ENCODE measurements at regions not wholly inside any gene's neighbourhood (a gene's known extent, or its start where the extent isn't known, plus 50 kb on each side); places are given as distances from the start of the nearest gene placed in this dataset.

GRCh38 chr5:35417040-35417439, 186.8 kb upstream of the PRLR start:
- Mint-ChIP-seq H3K36me3 (no peaks in the 10 kb centered on the region), H3K4me1 (no peaks in the 10 kb centered on the region), H3K27ac (no peak overlapping the region), H3K27me3 (peaks cover 4% of the 10 kb centered on the region), H3K4me3 (no peak overlapping the region), H3K9me3 (peaks cover 0 to 7% (median 0%) of the 10 kb centered on the region in 7 donors)
- Histone ChIP-seq H3K4me1 (ENCODE audit: control insufficient read depth, insufficient read depth, low read length, poor library complexity, severe bottlenecking) (no peaks in the 10 kb centered on the region), H3K27ac (ENCODE audit: insufficient read depth, low read length, poor library complexity, severe bottlenecking) (no peak overlapping the region), H3K27me3 (ENCODE audit: control insufficient read depth, insufficient read depth, low read length) (no peaks in the 10 kb centered on the region), H3K9me3 (ENCODE audit: control insufficient read depth in 2 of 2, low read length in 2 of 2) (no peaks in the 10 kb centered on the region), H3K36me3 (ENCODE audit: control insufficient read depth, insufficient read depth, low read length) (no peaks in the 10 kb centered on the region), H3K4me3 (ENCODE audit: low read depth, low read length) (no peak overlapping the region)
- DNase-seq (no peak), ATAC-seq (ENCODE audit: low read depth in 2 of 2) (no peak)

- Histone ChIP-seq H3K4me3 (ENCODE audit: low read depth, low read length) (no peak overlapping the region), H3K4me1 (ENCODE audit: control insufficient read depth, insufficient read depth, low read length, poor library complexity, severe bottlenecking) (no peaks in the 10 kb centered on the region), H3K27ac (ENCODE audit: insufficient read depth, low read length, poor library complexity, severe bottlenecking) (no peak overlapping the region), H3K27me3 (ENCODE audit: control insufficient read depth, insufficient read depth, low read length) (no peaks in the 10 kb centered on the region), H3K36me3 (ENCODE audit: control insufficient read depth, insufficient read depth, low read length) (no peaks in the 10 kb centered on the region), H3K9me3 (ENCODE audit: control insufficient read depth in 2 of 2, low read length in 2 of 2) (no peaks in the 10 kb centered on the region)
- no peaks in the 10 kb centered on the region for H3K36me3 Mint-ChIP-seq
- peaks cover 4% of the 10 kb centered on the region for H3K27me3 Mint-ChIP-seq
- no peak for ATAC-seq (ENCODE audit: low read depth in 2 of 2)
- peaks cover 0 to 7% (median 0%) of the 10 kb centered on the region in 7 donors for H3K9me3 Mint-ChIP-seq
- no peak overlapping the region for H3K27ac Mint-ChIP-seq
- DNase-seq = no peak
- H3K4me3 Mint-ChIP-seq = no peak overlapping the region
- H3K4me1 Mint-ChIP-seq = no peaks in the 10 kb centered on the region
Observed at GRCh38 chr5:35416217-35416988, 186.1 kb upstream of the PRLR start.

GRCh38 chr5:35415309-35415708, 185.0 kb upstream of the PRLR start:
- H3K27me3 Mint-ChIP-seq = no peaks in the 10 kb centered on the region
- H3K27ac Mint-ChIP-seq = no peak overlapping the region
- Histone ChIP-seq H3K4me1 (ENCODE audit: control insufficient read depth, insufficient read depth, low read length, poor library complexity, severe bottlenecking) (no peaks in the 10 kb centered on the region), H3K27me3 (ENCODE audit: control insufficient read depth, insufficient read depth, low read length) (no peaks in the 10 kb centered on the region), H3K36me3 (ENCODE audit: control insufficient read depth, insufficient read depth, low read length) (no peaks in the 10 kb centered on the region), H3K9me3 (ENCODE audit: control insufficient read depth in 2 of 2, low read length in 2 of 2) (no peaks in the 10 kb centered on the region), H3K27ac (ENCODE audit: insufficient read depth, low read length, poor library complexity, severe bottlenecking) (no peak overlapping the region), H3K4me3 (ENCODE audit: low read depth, low read length) (no peak overlapping the region)
- DNase-seq = no peak
- ATAC-seq (ENCODE audit: low read depth in 2 of 2) = no peak
- H3K4me3 Mint-ChIP-seq = no peak overlapping the region
- peaks cover 0 to 5% (median 0%) of the 10 kb centered on the region in 7 donors for H3K9me3 Mint-ChIP-seq
- H3K36me3 Mint-ChIP-seq = no peaks in the 10 kb centered on the region
- H3K4me1 Mint-ChIP-seq = no peaks in the 10 kb centered on the region

- H3K27me3 Mint-ChIP-seq = no peaks in the 10 kb centered on the region
- no peak for ATAC-seq (ENCODE audit: low read depth in 2 of 2)
- no peaks in the 10 kb centered on the region for H3K36me3 ChIP-seq (ENCODE audit: control insufficient read depth, insufficient read depth, low read length)
- no peaks in the 10 kb centered on the region for H3K27me3 ChIP-seq (ENCODE audit: control insufficient read depth, insufficient read depth, low read length)
- H3K4me1 ChIP-seq (ENCODE audit: control insufficient read depth, insufficient read depth, low read length, poor library complexity, severe bottlenecking) = no peaks in the 10 kb centered on the region
- peaks cover 0 to 5% (median 2%) of the 10 kb centered on the region in 7 donors for H3K9me3 Mint-ChIP-seq
- H3K27ac Mint-ChIP-seq = no peak overlapping the region
- DNase-seq = no peak
- H3K4me3 Mint-ChIP-seq = no peak overlapping the region
- no peaks in the 10 kb centered on the region for H3K9me3 ChIP-seq (ENCODE audit: control insufficient read depth in 2 of 2, low read length in 2 of 2)
- H3K36me3 Mint-ChIP-seq = no peaks in the 10 kb centered on the region
- no peak overlapping the region for H3K4me3 ChIP-seq (ENCODE audit: low read depth, low read length)
- no peak overlapping the region for H3K27ac ChIP-seq (ENCODE audit: insufficient read depth, low read length, poor library complexity, severe bottlenecking)
- no peaks in the 10 kb centered on the region for H3K4me1 Mint-ChIP-seq
Observed at GRCh38 chr5:35409361-35409760, 179.1 kb upstream of the PRLR start.

- Histone ChIP-seq H3K4me1 (ENCODE audit: control insufficient read depth, insufficient read depth, low read length, poor library complexity, severe bottlenecking) (no peaks in the 10 kb centered on the region), H3K9me3 (ENCODE audit: control insufficient read depth in 2 of 2, low read length in 2 of 2) (no peaks in the 10 kb centered on the region), H3K27me3 (ENCODE audit: control insufficient read depth, insufficient read depth, low read length) (no peaks in the 10 kb centered on the region), H3K4me3 (ENCODE audit: low read depth, low read length) (no peak overlapping the region), H3K36me3 (ENCODE audit: control insufficient read depth, insufficient read depth, low read length) (no peaks in the 10 kb centered on the region), H3K27ac (ENCODE audit: insufficient read depth, low read length, poor library complexity, severe bottlenecking) (no peak overlapping the region)
- DNase-seq = no peak
- Mint-ChIP-seq H3K27ac (no peak overlapping the region), H3K4me3 (no peak overlapping the region), H3K36me3 (no peaks in the 10 kb centered on the region), H3K4me1 (no peaks in the 10 kb centered on the region), H3K27me3 (no peaks in the 10 kb centered on the region), H3K9me3 (peaks cover 0 to 15% (median 2%) of the 10 kb centered on the region in 7 donors)
- ATAC-seq (ENCODE audit: low read depth in 2 of 2) = no peak
Observed at GRCh38 chr5:35408146-35408545, 177.9 kb upstream of the PRLR start.

- Mint-ChIP-seq H3K4me3 (no peak overlapping the region), H3K27me3 (no peaks in the 10 kb centered on the region), H3K4me1 (no peaks in the 10 kb centered on the region), H3K9me3 (peaks cover 0 to 16% (median 2%) of the 10 kb centered on the region in 7 donors), H3K27ac (no peak overlapping the region), H3K36me3 (no peaks in the 10 kb centered on the region)
- H3K27ac ChIP-seq (ENCODE audit: insufficient read depth, low read length, poor library complexity, severe bottlenecking) = no peak overlapping the region
- DNase-seq (no peak), ATAC-seq (ENCODE audit: low read depth in 2 of 2) (no peak)
- H3K4me1 ChIP-seq (ENCODE audit: control insufficient read depth, insufficient read depth, low read length, poor library complexity, severe bottlenecking) = no peaks in the 10 kb centered on the region
- no peaks in the 10 kb centered on the region for H3K36me3 ChIP-seq (ENCODE audit: control insufficient read depth, insufficient read depth, low read length)
- H3K4me3 ChIP-seq (ENCODE audit: low read depth, low read length) = no peak overlapping the region
- H3K9me3 ChIP-seq (ENCODE audit: control insufficient read depth in 2 of 2, low read length in 2 of 2) = no peaks in the 10 kb centered on the region
- no peaks in the 10 kb centered on the region for H3K27me3 ChIP-seq (ENCODE audit: control insufficient read depth, insufficient read depth, low read length)
Observed at GRCh38 chr5:35407697-35408096, 177.4 kb upstream of the PRLR start.

- no peaks in the 10 kb centered on the region for H3K27me3 ChIP-seq (ENCODE audit: control insufficient read depth, insufficient read depth, low read length)
- H3K4me3 ChIP-seq (ENCODE audit: low read depth, low read length) = no peak overlapping the region
- DNase-seq (no peak), ATAC-seq (ENCODE audit: low read depth in 2 of 2) (no peak)
- no peaks in the 10 kb centered on the region for H3K36me3 ChIP-seq (ENCODE audit: control insufficient read depth, insufficient read depth, low read length)
- H3K4me1 ChIP-seq (ENCODE audit: control insufficient read depth, insufficient read depth, low read length, poor library complexity, severe bottlenecking) = no peaks in the 10 kb centered on the region
- peaks cover 0 to 17% (median 2%) of the 10 kb centered on the region in 7 donors for H3K9me3 Mint-ChIP-seq
- no peaks in the 10 kb centered on the region for H3K4me1 Mint-ChIP-seq
- no peak overlapping the region for H3K27ac ChIP-seq (ENCODE audit: insufficient read depth, low read length, poor library complexity, severe bottlenecking)
- H3K36me3 Mint-ChIP-seq = no peaks in the 10 kb centered on the region
- no peak overlapping the region for H3K4me3 Mint-ChIP-seq
- H3K9me3 ChIP-seq (ENCODE audit: control insufficient read depth in 2 of 2, low read length in 2 of 2) = no peaks in the 10 kb centered on the region
- H3K27ac Mint-ChIP-seq = no peak overlapping the region
- no peaks in the 10 kb centered on the region for H3K27me3 Mint-ChIP-seq
Observed at GRCh38 chr5:35405938-35406337, 175.7 kb upstream of the PRLR start.

GRCh38 chr5:35404701-35405100, 174.4 kb upstream of the PRLR start:
- H3K9me3 ChIP-seq (ENCODE audit: control insufficient read depth in 2 of 2, low read length in 2 of 2) = no peaks in the 10 kb centered on the region
- H3K27ac Mint-ChIP-seq = no peak overlapping the region
- no peak overlapping the region for H3K27ac ChIP-seq (ENCODE audit: insufficient read depth, low read length, poor library complexity, severe bottlenecking)
- no peaks in the 10 kb centered on the region for H3K27me3 ChIP-seq (ENCODE audit: control insufficient read depth, insufficient read depth, low read length)
- H3K36me3 ChIP-seq (ENCODE audit: control insufficient read depth, insufficient read depth, low read length) = no peaks in the 10 kb centered on the region
- H3K27me3 Mint-ChIP-seq = no peaks in the 10 kb centered on the region
- H3K4me1 ChIP-seq (ENCODE audit: control insufficient read depth, insufficient read depth, low read length, poor library complexity, severe bottlenecking) = no peaks in the 10 kb centered on the region
- DNase-seq = no peak
- H3K36me3 Mint-ChIP-seq = no peaks in the 10 kb centered on the region
- peaks cover 0 to 17% (median 2%) of the 10 kb centered on the region in 7 donors for H3K9me3 Mint-ChIP-seq
- H3K4me3 ChIP-seq (ENCODE audit: low read depth, low read length) = no peak overlapping the region
- no peak for ATAC-seq (ENCODE audit: low read depth in 2 of 2)
- H3K4me3 Mint-ChIP-seq = no peak overlapping the region
- no peaks in the 10 kb centered on the region for H3K4me1 Mint-ChIP-seq

Measured in CD4-positive, CD25-positive, alpha-beta regulatory T cell (primary cell).